AG08396 (cell line): ENCODE measurements at regions not wholly inside any gene's neighbourhood (a gene's known extent, or its start where the extent isn't known, plus 50 kb on each side); places are given as distances from the start of the nearest gene placed in this dataset.

Experiments
- DNase-seq: peaks from one replicate; pipeline ENCODE4 v3.0.0; 2012; ENCODE audit warnings: low spot score, mixed read lengths

DNA sequence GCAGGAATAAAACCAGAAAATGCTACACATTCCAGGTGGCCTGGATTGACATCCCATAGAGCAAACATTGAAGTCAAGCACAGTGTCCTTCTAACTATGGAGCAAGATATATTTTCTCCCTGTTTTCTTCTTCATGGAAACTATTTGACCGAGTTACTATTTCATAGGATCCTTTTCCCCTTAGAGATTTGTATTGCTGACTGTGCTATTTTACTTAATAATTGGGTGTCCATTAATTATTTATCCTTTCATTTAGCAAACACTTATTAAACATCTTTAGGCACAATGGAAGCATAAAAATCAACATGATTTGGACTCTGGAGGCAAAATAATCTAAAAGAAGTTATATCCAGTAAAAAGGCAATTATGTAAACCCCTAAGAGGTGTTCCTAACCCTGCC lies 782.8 kb upstream of the ACVR2A start:
- DNase-seq: no peak

DNA sequence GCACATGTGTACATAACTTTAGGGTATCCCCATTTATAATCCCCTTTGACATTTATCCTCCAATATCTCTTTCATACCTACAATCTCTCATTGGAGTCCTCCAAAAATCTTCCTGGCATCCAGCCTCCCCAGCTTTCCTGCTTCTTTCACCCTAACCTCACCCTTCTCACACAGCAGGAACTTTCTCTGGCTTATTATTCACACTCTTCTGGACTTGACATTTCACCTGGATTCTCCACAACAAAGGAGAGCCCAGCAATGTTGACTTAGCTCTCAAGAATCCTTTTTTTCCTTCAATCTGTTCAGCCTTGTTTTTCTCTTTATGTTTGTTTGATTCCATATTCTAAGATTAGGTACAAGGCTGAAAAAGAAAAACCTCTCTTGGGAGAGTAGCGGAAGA lies 783.6 kb upstream of the ACVR2A start:
- DNase-seq: no peak

GRCh38 chr2:147057892-147058490 lies 786.8 kb upstream of the ACVR2A start:
- no peak for DNase-seq

DNA sequence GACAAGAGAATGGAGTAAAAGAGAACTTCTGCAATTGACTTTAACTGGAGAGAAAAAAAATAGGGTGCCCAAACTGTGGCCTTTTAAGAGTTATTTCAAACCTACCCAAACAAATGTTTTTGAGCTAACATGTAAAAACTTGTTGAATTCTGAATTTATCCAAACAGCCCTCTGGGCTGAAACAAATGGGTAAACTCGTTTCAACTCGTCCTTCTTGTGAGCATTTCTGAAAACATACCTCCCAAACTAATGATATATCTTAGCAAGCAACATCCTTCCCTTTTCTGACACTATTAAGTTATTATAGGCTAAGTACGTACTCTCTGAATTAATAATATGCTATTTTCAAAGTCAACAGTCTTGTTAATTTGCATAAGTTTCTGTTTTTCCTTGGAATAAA lies 793.0 kb upstream of the ACVR2A start:
- DNase-seq: no peak

DNA sequence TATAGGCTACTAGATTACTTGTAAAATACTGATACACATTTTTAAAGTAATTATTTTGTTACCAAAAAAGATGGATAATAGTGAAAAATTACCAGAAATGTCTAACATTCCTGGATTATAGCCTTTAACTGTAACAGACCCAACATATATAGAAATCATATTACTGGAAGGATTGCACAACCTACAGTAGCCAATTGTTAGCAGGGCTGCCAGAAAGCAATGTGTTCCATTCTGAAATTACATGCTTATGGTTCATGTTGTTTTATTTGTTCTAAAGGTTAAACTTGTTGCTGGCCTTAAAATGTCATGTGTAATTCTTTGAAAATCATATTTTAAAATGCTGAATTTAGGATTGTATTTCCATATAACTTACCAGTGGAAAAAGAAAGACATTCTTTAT lies 793.6 kb upstream of the ACVR2A start:
- no peak for DNase-seq

GRCh38 chr2:147049957-147050356 lies 794.9 kb upstream of the ACVR2A start:
- DNase-seq: no peak

- DNase-seq: no peak
Observed at GRCh38 chr2:147046473-147046872, 798.4 kb upstream of the ACVR2A start.

GRCh38 chr2:147045113-147045512 lies 799.7 kb upstream of the ACVR2A start:
- DNase-seq: peak; percentile 3

DNA sequence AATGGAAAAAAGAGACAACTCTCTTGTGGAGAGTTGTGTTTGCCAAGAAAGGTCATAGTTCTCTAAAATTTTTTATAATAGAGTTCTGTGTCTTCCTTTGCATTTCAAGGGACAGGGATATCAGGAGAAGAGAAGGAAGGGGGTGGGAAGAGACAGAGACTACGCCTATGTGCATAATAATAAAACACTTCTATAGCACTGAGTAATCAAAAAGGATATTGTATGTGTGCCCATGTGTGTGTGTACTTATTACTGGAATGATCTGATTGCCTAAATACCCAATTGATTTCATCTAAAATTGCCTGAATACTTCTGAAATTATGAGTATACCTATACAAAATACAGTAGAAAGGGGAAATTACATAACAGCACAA lies 803.7 kb upstream of the ACVR2A start:
- DNase-seq: no peak

GRCh38 chr2:147040298-147041120 lies 804.3 kb upstream of the ACVR2A start:
- no peak for DNase-seq

DNA sequence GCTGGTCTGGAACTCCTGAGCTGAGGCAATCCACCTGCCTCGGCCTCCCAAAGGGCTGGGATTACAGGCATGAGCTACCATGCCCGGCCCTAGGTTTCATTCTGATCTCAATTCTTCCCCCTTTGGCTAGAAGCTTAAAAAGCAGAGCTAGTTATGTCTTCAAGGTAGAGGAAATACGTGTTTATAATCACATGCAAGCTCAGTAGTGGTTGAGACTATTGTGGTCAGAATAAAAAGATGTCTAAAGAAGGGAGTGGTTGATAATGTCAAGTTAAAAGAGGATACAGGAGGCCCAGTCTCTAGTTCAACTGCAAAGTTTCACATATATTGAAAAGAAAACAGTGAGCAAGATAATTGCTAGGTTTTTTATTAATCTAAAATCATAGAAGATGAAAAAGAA lies 807.8 kb upstream of the ACVR2A start:
- DNase-seq: no peak

- DNase-seq: no peak
Observed at GRCh38 chr2:147033044-147033443, 811.8 kb upstream of the ACVR2A start.

DNA sequence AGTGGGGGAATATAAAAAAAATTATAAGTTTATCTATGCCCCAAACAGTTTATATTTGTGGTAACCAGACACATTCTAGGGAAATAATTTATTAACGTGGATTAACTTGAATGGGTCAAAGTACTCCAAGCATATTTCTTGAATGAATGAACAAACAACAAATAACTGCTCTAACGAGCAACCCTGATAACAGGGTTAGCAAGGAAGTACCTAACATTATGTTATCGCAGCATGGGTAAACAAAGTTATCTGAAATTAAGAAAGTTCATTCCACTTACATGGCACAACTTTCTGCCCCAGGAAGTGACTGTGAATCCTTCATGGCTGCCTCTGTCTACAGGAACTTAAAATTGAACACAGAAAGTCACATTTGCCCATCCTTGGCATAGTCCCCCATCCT lies 812.9 kb upstream of the ACVR2A start:
- DNase-seq: no peak

GRCh38 chr2:147030966-147031720 lies 813.7 kb upstream of the ACVR2A start:
- DNase-seq: no peak

- DNase-seq: no peak
Observed at GRCh38 chr2:147027436-147027835, 817.4 kb upstream of the ACVR2A start.

GRCh38 chr2:147026664-147027295 lies 818.0 kb upstream of the ACVR2A start:
- DNase-seq: peak; percentile 14

GRCh38 chr2:147025646-147026585 lies 818.9 kb upstream of the ACVR2A start:
- no peak for DNase-seq

DNA sequence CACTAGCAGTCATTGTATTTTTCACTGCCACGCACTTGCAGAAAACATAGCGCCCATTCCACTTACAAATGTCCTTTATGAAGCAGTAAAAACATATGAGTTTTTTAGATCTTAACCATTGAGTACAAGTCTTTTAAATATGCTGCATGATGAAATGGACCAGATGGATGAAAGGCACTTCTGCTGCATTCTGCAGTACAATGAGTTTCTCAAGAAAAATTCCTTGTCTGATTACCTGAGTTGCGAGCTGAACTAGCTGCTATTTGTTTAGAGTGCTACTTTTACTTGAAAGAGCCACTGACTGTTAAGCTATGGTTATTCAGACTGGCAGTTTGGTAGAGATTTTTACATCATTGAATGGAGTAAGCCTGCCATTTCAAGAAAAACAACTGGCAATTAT lies 825.5 kb upstream of the ACVR2A start:
- no peak for DNase-seq

- no peak for DNase-seq
Observed at GRCh38 chr2:147017951-147018645, 826.7 kb upstream of the ACVR2A start.

DNA sequence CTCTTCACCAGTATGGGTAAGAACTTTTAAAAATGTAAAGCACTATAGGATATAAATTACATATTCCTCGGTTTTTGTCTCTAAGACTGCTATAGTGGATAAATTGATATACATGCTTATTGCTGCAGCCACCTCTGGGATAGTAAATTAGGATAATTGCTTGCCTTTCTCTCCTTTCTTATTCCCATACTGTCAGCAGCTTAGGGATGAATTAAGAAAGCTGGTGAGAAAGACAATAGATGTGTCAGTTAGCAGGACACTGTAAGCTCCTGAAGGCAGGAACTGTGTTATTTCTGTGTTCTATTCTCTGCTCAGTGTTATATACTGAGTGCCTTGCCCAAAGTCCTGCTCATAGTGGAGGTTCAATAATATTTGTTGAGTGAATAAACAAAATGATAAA lies 828.6 kb upstream of the ACVR2A start:
- no peak for DNase-seq

GRCh38 chr2:147015591-147015990 lies 829.2 kb upstream of the ACVR2A start:
- DNase-seq: no peak
